NCI-H524 treated with DMSO at 0.1 percent for 48 hours (cell line): ENCODE measurements at regions not wholly inside any gene's neighbourhood (a gene's known extent, or its start where the extent isn't known, plus 50 kb on each side); places are given as distances from the start of the nearest gene placed in this dataset.

Experiments
- DNase-seq: peaks from one replicate; lab custom pipeline; 2025; lab: John Stamatoyannopoulos, UW

- DNase-seq, result peak; percentile 93
Observed at GRCh38 chr20:11352041-11352440, 565.7 kb upstream of the BTBD3 start.

DNA sequence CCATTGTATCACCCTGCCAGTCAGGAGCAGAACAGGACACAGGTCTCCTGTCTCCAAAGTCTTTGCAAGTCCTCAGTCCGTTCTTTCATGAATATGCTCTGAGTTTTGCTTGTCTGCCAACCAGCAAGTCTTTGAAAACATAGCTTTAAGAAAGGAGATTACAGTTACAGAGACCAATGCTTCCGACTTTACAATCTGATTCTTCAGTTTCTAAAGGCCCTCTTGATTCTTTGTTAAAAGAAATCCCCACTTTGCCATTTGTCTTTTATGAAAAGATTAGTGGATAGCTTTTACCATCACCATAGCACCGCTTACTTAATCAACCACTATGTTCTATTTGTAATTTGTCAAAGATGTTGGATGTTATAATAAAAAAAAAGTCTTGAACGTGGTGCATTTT lies 562.8 kb upstream of the BTBD3 start:
- no peak for DNase-seq

- DNase-seq, result no peak
Observed at GRCh38 chr20:11355345-11355744, 562.3 kb upstream of the BTBD3 start.

- DNase-seq, result no peak
Observed at GRCh38 chr20:11356061-11356460, 561.6 kb upstream of the BTBD3 start.

DNA sequence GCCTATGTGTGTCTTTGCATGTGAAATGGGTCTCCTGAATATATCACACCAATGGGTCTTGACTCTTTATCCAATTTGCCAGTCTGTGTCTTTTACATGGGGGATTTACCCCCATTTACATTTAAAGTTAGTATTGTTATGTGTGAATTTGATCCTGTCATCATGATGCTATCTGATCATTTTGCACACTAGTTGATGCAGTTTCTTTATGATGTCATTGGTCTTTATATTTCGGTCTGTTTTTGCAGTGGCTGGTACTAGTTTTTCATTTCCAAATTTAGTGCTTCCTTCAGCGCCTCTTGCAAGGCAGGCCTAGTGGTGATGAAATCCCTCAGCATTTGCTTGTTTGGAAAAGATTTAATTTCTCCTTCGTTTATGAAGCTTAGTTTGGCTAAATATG lies 555.2 kb upstream of the BTBD3 start:
- DNase-seq, result no peak

DNA sequence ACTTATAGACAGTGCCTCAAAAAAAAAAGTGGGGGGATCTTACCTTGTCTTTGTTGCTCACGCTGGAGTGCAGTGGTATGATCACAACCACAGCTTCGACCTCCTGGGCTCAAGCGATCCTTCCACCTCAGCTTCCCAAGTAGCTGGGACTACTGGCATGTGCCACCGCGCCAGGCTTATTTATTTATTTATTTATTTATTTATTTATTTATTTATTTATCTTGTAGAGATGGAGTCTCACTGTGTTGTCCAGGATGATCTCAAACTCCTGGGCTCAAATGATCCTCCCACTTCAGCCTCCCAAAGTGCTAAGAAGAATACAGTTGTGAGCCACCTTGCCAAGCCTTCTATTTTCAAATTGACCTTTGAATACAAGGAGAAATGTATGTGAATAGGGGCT lies 553.0 kb upstream of the BTBD3 start:
- no peak for DNase-seq

DNA sequence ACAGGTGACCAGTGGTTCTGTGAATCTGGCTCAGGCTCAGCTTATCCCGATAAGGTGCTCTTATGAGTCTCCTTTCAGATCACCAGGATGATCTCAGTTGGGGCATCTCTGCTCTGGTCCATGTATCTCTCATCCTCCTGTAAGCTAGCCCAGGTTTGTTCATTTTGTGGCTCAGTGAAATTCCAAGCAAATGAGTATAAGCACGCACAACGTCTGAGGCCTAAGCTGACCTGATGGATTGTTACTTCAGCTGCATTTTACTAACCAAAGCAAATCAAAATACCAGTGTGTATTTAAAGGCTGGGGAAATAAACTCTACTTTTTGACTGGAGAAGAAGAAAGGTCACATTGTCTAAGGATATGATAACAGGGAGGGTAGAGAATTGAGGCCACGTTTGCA lies 551.0 kb upstream of the BTBD3 start:
- DNase-seq, result no peak

DNA sequence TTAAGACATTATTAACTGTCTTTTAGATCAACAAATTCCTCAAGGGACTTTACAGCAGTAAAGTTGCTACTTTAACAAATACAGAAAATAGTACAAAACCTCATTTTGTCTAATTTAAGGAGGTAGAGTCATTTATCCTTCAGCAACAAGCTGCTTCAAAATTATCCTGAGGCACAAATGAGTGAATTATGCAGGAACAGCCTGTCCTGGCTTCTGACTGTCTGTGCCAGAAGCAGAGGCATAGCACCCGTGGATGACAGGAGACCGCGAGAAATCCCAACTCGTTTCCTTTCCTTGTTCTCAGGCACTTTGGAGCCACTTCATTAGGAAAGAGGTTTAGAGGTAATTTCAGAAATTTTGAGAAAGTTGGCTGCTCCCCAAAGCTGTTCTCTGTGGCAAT lies 549.2 kb upstream of the BTBD3 start:
- no peak for DNase-seq

GRCh38 chr20:11368965-11369711 lies 548.6 kb upstream of the BTBD3 start:
- no peak for DNase-seq

DNA sequence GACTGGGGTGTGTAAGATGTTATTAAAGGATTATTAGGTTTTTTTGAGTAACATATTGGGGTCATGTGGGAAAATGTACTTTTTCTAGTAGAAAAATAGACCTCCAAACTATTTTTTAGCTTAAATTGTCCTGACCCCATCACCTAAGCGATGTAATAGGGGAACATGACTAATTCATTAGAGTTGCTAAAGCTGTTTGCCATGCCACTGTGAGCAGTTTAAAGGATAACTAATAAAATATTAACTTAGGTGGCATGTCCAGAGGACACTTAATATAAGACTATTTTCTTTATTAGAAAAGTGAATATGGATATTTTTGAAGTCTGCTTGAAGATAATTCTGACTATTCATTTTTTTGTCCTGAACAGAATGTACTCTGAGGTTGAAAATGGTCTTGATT lies 545.9 kb upstream of the BTBD3 start:
- no peak for DNase-seq

DNA sequence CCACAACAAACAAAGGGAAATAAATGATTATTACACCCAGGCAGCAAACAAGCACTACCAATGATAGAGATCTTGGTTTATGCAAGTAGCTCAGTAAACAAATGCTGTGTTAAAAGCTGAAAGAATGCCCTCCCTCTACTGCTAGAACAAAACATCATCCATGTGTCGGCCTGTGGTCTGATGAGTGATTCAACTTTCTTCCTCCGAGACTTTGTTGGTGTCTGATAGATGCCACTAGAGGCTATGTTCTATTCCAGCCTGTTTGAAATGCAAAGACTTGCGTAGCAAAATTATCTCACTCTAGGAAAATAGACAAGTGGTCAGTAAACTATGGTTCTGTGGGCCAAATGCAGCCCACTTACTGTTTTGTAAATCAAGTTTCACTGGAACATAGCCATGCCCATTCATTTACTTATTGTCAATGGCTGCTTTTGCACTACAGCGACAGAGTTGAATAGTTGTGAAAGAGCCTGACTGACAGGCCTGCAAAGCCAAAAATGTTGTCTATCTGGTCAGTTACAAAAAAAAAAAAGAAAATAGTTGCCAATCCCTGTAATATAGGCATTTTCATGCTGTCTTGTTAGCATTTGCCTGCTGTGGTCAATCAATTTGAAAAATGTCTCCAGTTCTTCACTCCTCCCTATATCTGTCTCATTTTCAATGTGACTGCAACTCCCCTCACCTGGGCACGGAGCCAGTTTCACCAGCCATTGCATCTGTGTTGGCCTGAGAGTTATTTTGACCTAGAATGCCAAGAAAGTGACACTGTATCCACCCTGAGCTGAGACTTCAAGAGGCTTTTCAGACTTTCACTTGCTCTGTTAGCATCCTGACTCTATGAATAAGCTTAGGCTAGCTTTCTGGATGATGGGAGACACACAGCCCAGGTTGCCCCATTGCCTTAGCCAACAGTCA lies 544.6 kb upstream of the BTBD3 start:
- no peak for DNase-seq

GRCh38 chr20:11375335-11375734 lies 542.4 kb upstream of the BTBD3 start:
- DNase-seq, result no peak

DNA sequence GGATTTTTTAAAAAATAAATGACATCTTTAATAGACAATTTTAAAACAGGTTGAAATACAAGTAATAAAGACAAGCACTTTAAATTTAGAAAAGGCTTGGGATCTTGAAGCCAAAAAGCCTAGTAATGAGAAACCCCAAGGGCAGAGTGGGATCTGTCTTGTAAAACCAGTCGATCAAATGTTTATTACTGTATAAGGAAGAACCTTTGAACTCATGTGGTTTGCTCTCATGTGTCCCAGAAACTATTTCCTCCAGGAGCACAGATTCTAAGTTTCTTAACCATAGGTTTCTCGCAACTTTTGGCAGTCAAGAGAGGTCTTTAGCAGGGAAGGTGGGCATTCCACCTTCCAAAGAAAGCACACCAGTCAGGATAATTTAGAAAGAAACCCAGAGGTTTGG lies 541.7 kb upstream of the BTBD3 start:
- DNase-seq, result no peak

DNA sequence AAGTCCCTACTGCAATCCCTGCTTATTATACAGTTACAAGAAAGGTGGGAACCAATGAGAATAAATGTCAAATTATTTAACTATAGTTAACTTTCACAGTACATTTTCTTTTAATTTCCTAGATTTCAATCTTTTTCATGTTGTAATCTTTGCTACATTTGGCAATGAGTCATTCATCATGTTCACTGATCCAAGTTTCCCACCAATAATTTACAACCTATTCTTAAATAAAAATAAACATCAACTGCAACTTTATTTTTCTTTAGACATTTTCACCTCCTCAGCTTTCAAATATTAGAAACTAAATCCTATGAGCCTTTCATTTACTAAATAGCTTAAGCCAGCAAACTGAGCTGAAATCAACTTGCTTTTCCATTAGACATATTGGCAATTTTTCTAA lies 541.3 kb upstream of the BTBD3 start:
- DNase-seq, result no peak

DNA sequence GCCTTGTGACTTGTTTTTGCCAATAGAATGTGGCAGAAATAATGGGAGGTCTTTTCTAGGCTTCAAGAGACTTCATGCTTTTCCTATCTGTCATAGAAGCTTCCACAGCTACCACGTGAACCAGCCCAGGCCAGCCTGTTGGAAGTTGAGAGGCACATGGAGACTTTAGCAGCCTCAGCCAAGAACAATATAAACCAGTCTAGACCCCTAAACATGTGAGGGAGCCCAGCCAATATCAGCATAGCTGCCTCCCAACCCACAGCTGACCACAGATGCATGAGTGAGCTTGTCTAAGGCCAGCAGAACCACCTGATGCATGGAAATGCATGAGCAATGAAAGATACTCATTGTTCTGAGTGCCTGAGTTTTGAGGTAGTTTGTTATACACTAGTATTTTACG lies 540.7 kb upstream of the BTBD3 start:
- no peak for DNase-seq

- DNase-seq, result no peak
Observed at GRCh38 chr20:11377761-11378160, 539.9 kb upstream of the BTBD3 start.

- no peak for DNase-seq
Observed at GRCh38 chr20:11378252-11378651, 539.4 kb upstream of the BTBD3 start.

DNA sequence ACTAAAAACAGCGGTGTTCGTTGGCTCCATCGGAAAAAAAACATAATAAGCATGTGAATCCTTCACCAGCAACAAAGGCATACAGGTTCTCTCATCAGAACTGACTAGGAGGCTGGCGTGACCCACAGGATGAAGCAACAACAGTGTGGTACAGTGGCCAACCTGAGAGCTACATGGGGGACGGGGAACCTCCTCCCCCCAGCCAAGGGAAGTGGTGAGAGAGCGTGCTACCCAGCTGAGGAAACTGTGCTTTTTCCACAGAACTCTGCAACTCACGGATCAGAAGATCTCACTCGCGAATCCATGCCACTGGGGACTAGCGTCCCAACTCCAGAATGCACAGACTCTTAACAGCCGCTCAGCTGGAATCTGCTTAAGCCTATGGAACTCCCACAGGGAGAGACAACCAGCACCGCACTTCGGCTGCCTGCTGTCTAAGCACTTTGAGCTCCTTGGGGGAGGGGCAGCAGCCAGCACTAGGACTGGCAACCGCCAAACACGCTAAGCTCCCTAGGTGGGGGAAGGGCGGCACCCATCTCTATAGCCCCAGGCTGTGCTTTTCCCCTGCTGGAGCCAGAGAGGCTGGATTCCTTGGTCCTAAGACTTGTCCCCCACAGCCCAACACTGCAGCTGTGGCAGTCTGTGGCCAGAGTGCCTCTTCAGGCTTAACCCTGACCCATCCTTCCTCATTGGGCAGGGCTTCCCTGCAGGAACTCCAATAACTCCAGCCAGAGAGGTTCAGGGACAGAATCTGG lies 538.3 kb upstream of the BTBD3 start:
- DNase-seq, result peak; percentile 85

- DNase-seq, result no peak
Observed at GRCh38 chr20:11380283-11380682, 537.4 kb upstream of the BTBD3 start.

DNA sequence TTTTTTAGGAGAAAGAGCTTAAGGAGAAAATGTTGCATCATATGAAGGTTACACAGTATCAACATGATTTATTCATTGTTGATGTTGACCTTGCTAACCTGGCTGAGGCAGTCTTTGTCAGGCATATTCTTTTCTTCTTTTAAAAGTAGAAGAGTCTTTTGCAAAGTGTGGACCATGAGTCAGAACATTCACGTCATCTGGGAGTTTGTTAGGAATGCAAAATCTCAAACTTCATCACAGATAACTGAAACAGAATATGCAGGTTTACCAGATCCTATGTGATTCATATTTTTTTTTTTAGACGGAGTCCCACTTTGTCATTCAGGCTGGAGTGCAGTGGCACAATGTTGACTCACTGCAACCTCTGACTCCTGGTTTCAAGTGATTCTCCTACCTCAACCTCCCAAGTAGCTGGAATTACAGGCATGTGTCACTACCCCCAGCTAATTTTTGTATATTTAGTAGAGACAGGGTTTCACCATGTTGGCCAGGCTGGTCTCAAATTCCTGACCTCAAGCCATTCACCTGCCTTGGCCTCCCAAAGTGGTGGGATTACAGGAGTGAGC lies 530.4 kb upstream of the BTBD3 start:
- DNase-seq, result no peak

- no peak for DNase-seq
Observed at GRCh38 chr20:11389186-11389585, 528.5 kb upstream of the BTBD3 start.

- DNase-seq, result no peak
Observed at GRCh38 chr20:11391591-11391990, 526.1 kb upstream of the BTBD3 start.
